HL-60 (cell line): ENCODE measurements at regions not wholly inside any gene's neighbourhood (a gene's known extent, or its start where the extent isn't known, plus 50 kb on each side); places are given as distances from the start of the nearest gene placed in this dataset.

Source experiments
- DNase-seq, 2 experiments: peaks; one replicate each; pipeline ENCODE4 v3.0.0-alpha.2; 2010 to 2020; ENCODE audit warnings: low read depth in 1 of 2, low spot score in 1 of 2
- H3K27ac ChIP-seq: fragments of 250-450 bp; sonication (Bioruptor Pico); replicated peaks from 2 replicates; pipeline ENCODE4 v1.5.1; 2020; ENCODE audit warnings: mild to moderate bottlenecking, moderate library complexity
- H3K27me3 ChIP-seq: fragments of 250-450 bp; sonication (Bioruptor Pico); 2 replicates; pipeline ENCODE4 v1.5.1; 2021; ENCODE audit warnings: mild to moderate bottlenecking, moderate library complexity; ENCODE audit not compliant: insufficient read depth, poor library complexity, severe bottlenecking
- H3K4me3 ChIP-seq: replicated peaks from 2 replicates; pipeline ENCODE4 v1.5.1; 2011; ENCODE audit warnings: mild to moderate bottlenecking, control low read depth, low read length; ENCODE audit not compliant: insufficient read depth
- CTCF ChIP-seq: IDR thresholded peaks from one replicate; pipeline ENCODE4 v1.5.1; 2011; ENCODE audit warnings: low read length, control low read depth, inconsistent platforms; ENCODE audit not compliant: insufficient read depth
- GABPA ChIP-seq: IDR thresholded peaks from 2 replicates; pipeline ENCODE4 v1.6.1; 2012; ENCODE audit warnings: low read depth
- POLR2AphosphoS5 ChIP-seq: IDR thresholded peaks from 2 replicates; pipeline ENCODE4 v1.6.1; 2012; ENCODE audit warnings: low read depth
- REST ChIP-seq: IDR thresholded peaks from 2 replicates; pipeline ENCODE4 v1.6.1; 2012; ENCODE audit warnings: low read depth; ENCODE audit not compliant: insufficient replicate concordance
- SPI1 ChIP-seq: IDR thresholded peaks from 2 replicates; pipeline ENCODE4 v1.6.1; 2012; ENCODE audit warnings: low read depth, mild to moderate bottlenecking, borderline replicate concordance

GRCh38 chr1:191025896-191026642 is 548.4 kb upstream of the BRINP3 start:
- no peak for DNase-seq
- H3K27me3 ChIP-seq: no peaks in the 10 kb centered on the region
- H3K27ac ChIP-seq: no peak overlapping the region
- H3K4me3 ChIP-seq: no peak overlapping the region
- TF ChIP-seq SPI1: no peak
- no peak for TF ChIP-seq GABPA
- no peak for TF ChIP-seq POLR2AphosphoS5

GRCh38 chr1:191026828-191027227 is 549.2 kb upstream of the BRINP3 start:
- DNase-seq: no peak
- TF ChIP-seq POLR2AphosphoS5: no peak
- TF ChIP-seq GABPA: no peak
- no peak for TF ChIP-seq CTCF
- no peak for TF ChIP-seq SPI1
- no peak for TF ChIP-seq REST
- Histone ChIP-seq H3K27ac (no peak overlapping the region), H3K4me3 (no peak overlapping the region), H3K27me3 (no peaks in the 10 kb centered on the region)

GRCh38 chr1:191034132-191034531 is 556.5 kb upstream of the BRINP3 start:
- no peak overlapping the region for H3K4me3 ChIP-seq
- H3K27me3 ChIP-seq: no peaks in the 10 kb centered on the region
- TF ChIP-seq REST (no peak), SPI1 (no peak), CTCF (no peak), POLR2AphosphoS5 (no peak), GABPA (no peak)
- no peak for DNase-seq
- H3K27ac ChIP-seq: no peak overlapping the region

- no peaks in the 10 kb centered on the region for H3K27me3 ChIP-seq
- no peak for DNase-seq
- no peak for TF ChIP-seq POLR2AphosphoS5
- TF ChIP-seq CTCF: no peak
- no peak for TF ChIP-seq SPI1
- no peak for TF ChIP-seq REST
- TF ChIP-seq GABPA: no peak
- no peak overlapping the region for H3K27ac ChIP-seq
- H3K4me3 ChIP-seq: no peak overlapping the region
These were observed 565.4 kb upstream of the BRINP3 start for GRCh38 chr1:191043066-191043465.
